Tibial nerve (tissue), 4 donors: ENCODE measurements at regions not wholly inside any gene's neighbourhood (a gene's known extent, or its start where the extent isn't known, plus 50 kb on each side); places are given as distances from the start of the nearest gene placed in this dataset.

ENCODE experiments used
- EP300 ChIP-seq, 2 donors: sonication (generic); formaldehyde crosslinking; IDR thresholded peaks; one replicate each; pipeline ENCODE4 v1.6.1; 2017; ENCODE audit warnings: antibody characterized with exemption in 2 of 2, mild to moderate bottlenecking in 1 of 2
- POLR2A ChIP-seq, 2 donors: fragments of 450-650 bp; IDR thresholded peaks; one replicate each; pipeline ENCODE4 v1.6.1; 2017; ENCODE audit warnings: antibody characterized with exemption in 2 of 2, mild to moderate bottlenecking in 2 of 2, moderate library complexity in 2 of 2
- TF ChIP-seq, protein P1 (sequence below), 5 experiments: fragments of 200-600 bp in 3 of 5; fragments of 450-650 bp in 2 of 5; sonication (generic) in 3 of 5; IDR thresholded peaks; one replicate each; pipeline ENCODE4 v1.5.1; 2016 to 2019; ENCODE audit warnings: antibody characterized with exemption in 5 of 5, mild to moderate bottlenecking in 3 of 5, moderate library complexity in 2 of 5

DNA sequence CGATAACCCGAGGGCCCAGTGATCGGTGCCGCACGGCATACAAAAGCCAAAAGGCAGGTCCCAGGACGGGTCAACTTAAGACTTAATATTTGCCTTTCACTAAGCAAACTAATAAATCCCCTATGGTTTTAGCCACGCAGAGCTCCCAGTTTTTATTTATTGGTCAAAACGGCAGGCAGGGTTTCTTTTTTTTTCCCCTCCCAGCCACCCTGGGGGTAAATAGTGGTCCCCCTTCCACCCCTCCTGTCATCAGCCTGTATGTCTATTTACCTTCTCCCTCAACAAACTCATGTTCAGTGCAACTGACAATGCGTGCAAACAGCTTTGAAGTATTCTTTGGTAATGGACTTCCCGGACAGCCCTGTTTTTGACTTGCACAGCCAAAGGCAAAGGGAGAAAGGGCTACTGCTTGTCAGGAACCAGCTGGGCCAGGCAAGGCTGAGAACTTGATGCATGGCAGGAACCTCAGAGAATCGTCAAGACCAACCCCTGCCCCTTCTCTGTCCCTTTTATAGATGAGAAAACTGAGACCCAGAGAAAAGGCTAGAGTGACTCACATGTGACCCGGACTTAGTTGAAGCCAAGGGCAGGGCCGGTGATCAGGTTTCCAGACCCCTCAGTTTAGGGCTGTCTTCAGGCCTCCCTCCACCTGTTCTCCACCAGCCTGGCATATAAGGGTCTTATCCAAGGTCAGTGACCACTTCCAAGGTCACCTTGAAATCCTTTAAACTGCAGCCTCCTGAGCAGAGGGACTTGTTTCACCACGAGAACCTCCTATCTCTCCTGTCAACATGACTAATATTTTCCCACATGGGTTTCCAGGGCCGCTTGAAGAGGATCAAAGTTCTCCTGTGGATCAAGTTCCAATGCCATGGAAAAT is 279.0 kb downstream of the SOX9 start:
- TF ChIP-seq, protein P1, sequence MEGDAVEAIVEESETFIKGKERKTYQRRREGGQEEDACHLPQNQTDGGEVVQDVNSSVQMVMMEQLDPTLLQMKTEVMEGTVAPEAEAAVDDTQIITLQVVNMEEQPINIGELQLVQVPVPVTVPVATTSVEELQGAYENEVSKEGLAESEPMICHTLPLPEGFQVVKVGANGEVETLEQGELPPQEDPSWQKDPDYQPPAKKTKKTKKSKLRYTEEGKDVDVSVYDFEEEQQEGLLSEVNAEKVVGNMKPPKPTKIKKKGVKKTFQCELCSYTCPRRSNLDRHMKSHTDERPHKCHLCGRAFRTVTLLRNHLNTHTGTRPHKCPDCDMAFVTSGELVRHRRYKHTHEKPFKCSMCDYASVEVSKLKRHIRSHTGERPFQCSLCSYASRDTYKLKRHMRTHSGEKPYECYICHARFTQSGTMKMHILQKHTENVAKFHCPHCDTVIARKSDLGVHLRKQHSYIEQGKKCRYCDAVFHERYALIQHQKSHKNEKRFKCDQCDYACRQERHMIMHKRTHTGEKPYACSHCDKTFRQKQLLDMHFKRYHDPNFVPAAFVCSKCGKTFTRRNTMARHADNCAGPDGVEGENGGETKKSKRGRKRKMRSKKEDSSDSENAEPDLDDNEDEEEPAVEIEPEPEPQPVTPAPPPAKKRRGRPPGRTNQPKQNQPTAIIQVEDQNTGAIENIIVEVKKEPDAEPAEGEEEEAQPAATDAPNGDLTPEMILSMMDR (IDR thresholded peaks at IDR 0.05) = no peak
- TF ChIP-seq EP300 (IDR thresholded peaks at IDR 0.05) (no peak), POLR2A (IDR thresholded peaks at IDR 0.05) (no peak)
